Nephron progenitor cell (in vitro differentiated cells): ENCODE measurements at regions not wholly inside any gene's neighbourhood (a gene's known extent, or its start where the extent isn't known, plus 50 kb on each side); places are given as distances from the start of the nearest gene placed in this dataset.

Source experiments
- DNase-seq: peaks from one replicate; pipeline ENCODE4 v3.0.0; 2021
- H3K27ac Mint-ChIP-seq: 2 replicates; pipeline ENCODE4 v1.8.0; 2021; ENCODE audit warnings: mild to moderate bottlenecking, moderate library complexity, mixed read lengths
- H3K27me3 Mint-ChIP-seq: 2 replicates; pipeline ENCODE4 v1.8.0; 2021; ENCODE audit warnings: mild to moderate bottlenecking, low read depth, mixed read lengths; ENCODE audit not compliant: poor library complexity
- H3K36me3 Mint-ChIP-seq: 2 replicates; pipeline ENCODE4 v1.8.0; 2021; ENCODE audit warnings: low read depth, mixed read lengths
- H3K4me1 Mint-ChIP-seq: 2 replicates; pipeline ENCODE4 v1.8.0; 2021; ENCODE audit warnings: mixed read lengths
- H3K4me3 Mint-ChIP-seq: 2 replicates; pipeline ENCODE4 v1.8.0; 2021; ENCODE audit warnings: mild to moderate bottlenecking, moderate library complexity, mixed read lengths
- H3K9me3 Mint-ChIP-seq: 2 replicates; pipeline ENCODE4 v1.8.0; 2021; ENCODE audit warnings: mild to moderate bottlenecking, moderate library complexity, mixed read lengths
- CTCF ChIP-seq: fragments of 200-600 bp; sonication (generic); IDR thresholded peaks from 2 replicates; pipeline ENCODE4 v1.5.0; 2021; ENCODE audit warnings: antibody characterized with exemption

DNA sequence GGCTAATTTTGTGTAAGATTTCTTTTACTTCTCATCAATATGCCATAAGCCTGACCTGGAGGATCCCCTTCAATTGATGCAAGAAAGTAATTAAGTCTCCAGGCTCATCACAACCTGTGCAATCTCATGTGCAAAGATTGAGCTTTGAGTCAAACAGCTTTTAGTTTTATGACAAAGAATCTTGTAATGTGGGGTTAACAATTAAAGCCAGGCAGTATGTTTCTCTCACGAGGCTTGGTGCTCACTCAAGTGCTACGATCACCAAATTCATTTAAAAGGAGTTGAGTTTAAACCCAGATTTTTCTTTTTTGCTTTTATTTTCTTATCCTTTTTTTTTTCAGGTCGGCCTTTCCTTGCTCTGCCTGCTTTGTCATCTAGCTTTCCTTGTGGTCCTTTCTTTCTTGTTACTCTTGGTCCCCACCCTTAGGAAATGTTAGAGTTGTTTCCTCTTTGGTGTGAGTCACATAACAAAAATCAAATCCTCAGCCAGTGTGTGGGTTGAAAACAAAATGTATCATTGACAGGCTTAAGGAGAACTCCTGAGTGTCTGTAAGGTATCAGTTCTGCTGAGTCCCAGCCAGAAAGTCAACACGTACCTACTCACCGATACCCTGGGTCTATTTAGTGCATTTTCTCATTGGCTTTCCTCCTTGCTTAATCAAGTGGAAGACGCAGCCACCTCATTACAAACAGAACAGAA, 1037.2 kb downstream of the ADGRL2 start:
- TF ChIP-seq CTCF: no peak
- Mint-ChIP-seq H3K27me3 (no peaks in the 10 kb centered on the region), H3K27ac (peak overlapping the region; percentile 57), H3K4me3 (peak overlapping the region; percentile 16), H3K36me3 (no peaks in the 10 kb centered on the region), H3K4me1 (peaks cover 22% of the 10 kb centered on the region), H3K9me3 (peaks cover 5% of the 10 kb centered on the region)
- no peak for DNase-seq

GRCh38 chr1:82836973-82837680, 1036.4 kb downstream of the ADGRL2 start:
- no peak overlapping the region for H3K4me3 Mint-ChIP-seq
- H3K36me3 Mint-ChIP-seq: no peaks in the 10 kb centered on the region
- DNase-seq: no peak
- TF ChIP-seq CTCF: no peak
- peaks cover 5% of the 10 kb centered on the region for H3K9me3 Mint-ChIP-seq
- H3K4me1 Mint-ChIP-seq: peaks cover 22% of the 10 kb centered on the region
- H3K27me3 Mint-ChIP-seq: no peaks in the 10 kb centered on the region
- peak overlapping the region; percentile 46 for H3K27ac Mint-ChIP-seq

DNA sequence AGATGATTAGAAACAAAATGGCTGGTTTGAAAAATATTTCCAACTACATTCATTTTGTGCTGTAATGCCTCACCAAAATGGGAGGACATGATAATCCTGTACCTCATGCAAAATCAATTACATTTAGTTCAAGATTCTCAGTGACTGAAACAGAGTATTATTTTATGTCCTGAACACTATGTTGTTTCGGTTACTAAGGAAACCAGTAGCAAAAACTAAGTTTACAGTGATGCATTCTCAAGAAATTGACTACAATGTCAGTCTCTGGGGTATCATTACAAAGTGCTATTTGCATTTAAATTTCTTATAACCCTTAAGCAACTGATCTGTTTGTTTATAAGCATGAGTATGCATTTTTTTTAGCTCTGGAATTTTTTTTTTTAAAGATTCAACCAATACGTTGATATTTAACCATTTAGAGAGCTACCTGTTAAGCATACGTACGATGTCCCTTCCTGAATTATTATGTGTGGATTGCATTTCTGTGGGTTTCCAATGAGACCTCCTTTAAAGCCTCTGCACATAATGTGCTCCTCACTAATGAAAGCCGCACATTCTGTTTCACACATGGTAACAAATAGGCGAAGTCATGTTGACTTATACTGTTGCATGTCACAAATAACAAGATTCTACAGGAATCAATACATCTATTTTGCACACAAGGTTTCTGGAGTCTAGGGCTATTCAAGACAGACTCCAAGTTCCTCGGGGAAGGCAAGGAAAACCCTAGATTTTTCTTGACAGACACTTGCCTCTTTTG, 1035.7 kb downstream of the ADGRL2 start:
- no peak for TF ChIP-seq CTCF
- Mint-ChIP-seq H3K4me3 (no peak overlapping the region), H3K9me3 (peaks cover 5% of the 10 kb centered on the region), H3K27me3 (no peaks in the 10 kb centered on the region), H3K27ac (peak overlapping the region; percentile 33), H3K36me3 (no peaks in the 10 kb centered on the region), H3K4me1 (peaks cover 22% of the 10 kb centered on the region)
- no peak for DNase-seq

DNA sequence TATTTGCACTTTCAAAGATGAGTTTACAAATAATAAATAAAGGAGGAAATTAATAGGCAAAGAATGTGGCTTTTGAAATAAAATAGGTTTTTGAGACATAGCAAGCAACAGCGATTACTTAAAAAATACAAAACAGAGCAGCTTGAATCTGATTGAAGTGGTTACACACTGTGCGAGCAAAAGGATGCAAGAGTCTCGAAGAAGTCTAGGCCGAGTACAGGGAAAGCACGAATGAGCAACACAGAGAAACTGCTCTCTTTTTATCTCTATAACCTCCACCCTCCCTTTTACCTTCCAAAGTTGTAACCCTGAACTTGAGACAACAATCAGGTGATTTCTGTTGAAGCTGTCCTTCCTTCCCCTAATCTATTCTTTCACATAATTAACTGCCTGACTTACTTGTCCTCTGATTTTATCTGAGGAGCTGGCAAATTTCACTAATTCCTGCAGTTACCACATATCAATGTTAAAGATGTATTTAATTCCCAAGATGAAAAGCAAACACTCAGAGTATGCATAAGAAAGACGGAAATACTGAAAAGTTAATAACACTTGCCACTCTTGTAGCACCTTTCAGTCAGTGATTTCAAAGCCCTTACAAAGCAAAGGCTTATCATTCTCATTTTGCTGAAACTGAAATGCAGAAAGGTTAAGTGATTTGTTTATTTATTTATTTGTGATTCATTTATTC, 1030.1 kb downstream of the ADGRL2 start:
- peaks cover 5% of the 10 kb centered on the region for H3K9me3 Mint-ChIP-seq
- H3K4me1 Mint-ChIP-seq: peaks cover 4% of the 10 kb centered on the region
- no peak for DNase-seq
- TF ChIP-seq CTCF: no peak
- H3K36me3 Mint-ChIP-seq: no peaks in the 10 kb centered on the region
- H3K27me3 Mint-ChIP-seq: peaks cover 3% of the 10 kb centered on the region
- no peak overlapping the region for H3K4me3 Mint-ChIP-seq
- no peak overlapping the region for H3K27ac Mint-ChIP-seq

DNA sequence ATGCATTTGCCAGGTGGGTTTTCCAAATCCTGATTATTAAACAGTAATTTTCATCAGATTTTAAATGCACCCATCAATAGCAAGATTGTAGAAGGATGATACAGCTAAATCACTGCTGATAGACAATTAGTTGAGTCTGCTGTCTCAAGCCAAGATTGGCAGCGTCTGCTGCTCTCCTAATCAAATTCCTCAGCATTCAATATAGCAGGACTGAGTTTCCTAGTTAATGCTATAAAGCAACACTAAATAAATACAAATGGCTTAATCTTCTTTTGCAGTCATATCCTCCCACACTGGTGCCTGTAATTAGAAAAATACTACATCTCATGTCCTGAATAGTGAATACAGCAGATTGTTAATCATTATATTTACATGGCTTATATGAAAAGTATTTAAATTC, 1028.8 kb downstream of the ADGRL2 start:
- H3K27ac Mint-ChIP-seq: no peak overlapping the region
- H3K4me3 Mint-ChIP-seq: no peak overlapping the region
- H3K36me3 Mint-ChIP-seq: no peaks in the 10 kb centered on the region
- TF ChIP-seq CTCF: no peak
- peaks cover 3% of the 10 kb centered on the region for H3K27me3 Mint-ChIP-seq
- H3K9me3 Mint-ChIP-seq: peaks cover 5% of the 10 kb centered on the region
- no peak for DNase-seq
- H3K4me1 Mint-ChIP-seq: peaks cover 16% of the 10 kb centered on the region
